SU-DHL-6 (cell line): ENCODE measurements at regions not wholly inside any gene's neighbourhood (a gene's known extent, or its start where the extent isn't known, plus 50 kb on each side); places are given as distances from the start of the nearest gene placed in this dataset.

Source experiments
- H2AFZ ChIP-seq: fragments of 200-600 bp; sonication (generic); 2 replicates; pipeline ENCODE4 v1.6.1; 2014; ENCODE audit warnings: low read depth, mild to moderate bottlenecking, moderate library complexity, mixed read lengths, antibody characterized with exemption, low read length; ENCODE audit not compliant: severe bottlenecking
- H3F3A ChIP-seq: fragments of 200-600 bp; shearing (Covaris generic); 2 replicates; pipeline ENCODE4 v1.6.0; 2016; ENCODE audit warnings: antibody characterized with exemption, mild to moderate bottlenecking; ENCODE audit not compliant: insufficient read depth
- H3K27ac ChIP-seq: fragments of 200-600 bp; sonication (generic); 2 replicates; pipeline ENCODE4 v1.5.1; 2016; ENCODE audit warnings: low read depth, mild to moderate bottlenecking, low read length, moderate library complexity, mixed read lengths
- H3K27me3 ChIP-seq: fragments of 200-600 bp; sonication (generic), shearing (Covaris generic); 2 replicates; pipeline ENCODE4 v1.6.0; 2014; ENCODE audit warnings: mild to moderate bottlenecking, low read length
- H3K36me3 ChIP-seq: fragments of 200-600 bp; sonication (generic); 2 replicates; pipeline ENCODE4 v1.6.1; 2014; ENCODE audit warnings: mild to moderate bottlenecking, low read length, mixed read lengths
- H3K4me2 ChIP-seq: fragments of 300-600, 200-600 bp; shearing (Covaris generic), sonication (generic); 2 replicates; pipeline ENCODE4 v1.6.0; 2014; ENCODE audit warnings: low read length, low read depth, mild to moderate bottlenecking; ENCODE audit not compliant: poor library complexity, severe bottlenecking
- H3K4me3 ChIP-seq: fragments of 200-600 bp; sonication (generic); 2 replicates; pipeline ENCODE4 v1.5.1; 2014; ENCODE audit warnings: antibody characterized with exemption, low read length, mild to moderate bottlenecking, mixed read lengths; ENCODE audit not compliant: insufficient read depth, poor library complexity, severe bottlenecking
- H3K79me2 ChIP-seq: fragments of 200-600 bp; sonication (generic); 2 replicates; pipeline ENCODE4 v1.6.1; 2014; ENCODE audit warnings: mild to moderate bottlenecking, low read length, moderate library complexity; ENCODE audit not compliant: insufficient read depth
- H3K9ac ChIP-seq: fragments of 200-600 bp; sonication (generic); 2 replicates; pipeline ENCODE4 v1.7.0; 2014; ENCODE audit warnings: mild to moderate bottlenecking, low read length
- H3K9me2 ChIP-seq: fragments of 200-600 bp; sonication (generic); replicated peaks from 2 replicates; pipeline ENCODE4 v1.6.1; 2014; ENCODE audit warnings: low read length; ENCODE audit not compliant: insufficient read depth
- H3K9me3 ChIP-seq: fragments of 200-600 bp; sonication (generic); 2 replicates; pipeline ENCODE4 v1.6.1; 2014; ENCODE audit warnings: low read length, mixed read lengths; ENCODE audit not compliant: insufficient read depth
- H4K20me1 ChIP-seq: fragments of 200-600 bp; sonication (generic); 2 replicates; pipeline ENCODE4 v1.6.1; 2014; ENCODE audit warnings: low read depth, mild to moderate bottlenecking, antibody characterized with exemption, low read length, moderate library complexity, mixed read lengths
- CTCF ChIP-seq: fragments of 200-600 bp; sonication (generic); IDR thresholded peaks from one replicate; pipeline ENCODE4 v1.5.1; 2017; ENCODE audit warnings: antibody characterized with exemption, mild to moderate bottlenecking, low read length, moderate library complexity; ENCODE audit not compliant: insufficient read depth, poor library complexity, severe bottlenecking
- EZH2phosphoT487 ChIP-seq: fragments of 200-600 bp; sonication (generic), shearing (Covaris generic); conservative IDR thresholded peaks from 2 replicates; pipeline ENCODE4 v1.6.1; 2018; ENCODE audit warnings: mild to moderate bottlenecking, antibody characterized with exemption, low read length, moderate library complexity, mixed read lengths

GRCh38 chr3:162385387-162385786 lies 888.8 kb downstream of the OTOL1 start:
- Histone ChIP-seq H3K9me3 (no peaks in the 10 kb centered on the region), H3K27ac (no peak overlapping the region), H3F3A (no peaks in the 10 kb centered on the region), H3K4me3 (no peak overlapping the region), H3K36me3 (no peaks in the 10 kb centered on the region; the same call in 1 of the 2 replicates), H3K79me2 (no peaks in the 10 kb centered on the region), H3K4me2 (no peak overlapping the region), H3K9me2 (no peaks in the 10 kb centered on the region), H4K20me1 (no peaks in the 10 kb centered on the region), H2AFZ (no peak overlapping the region), H3K27me3 (no peaks in the 10 kb centered on the region), H3K9ac (no peak overlapping the region)
- TF ChIP-seq CTCF (no peak), EZH2phosphoT487 (no peak)

- H3K4me2 ChIP-seq, result no peak overlapping the region
- no peaks in the 10 kb centered on the region for H3K27me3 ChIP-seq
- no peaks in the 10 kb centered on the region; the same call in 1 of the 2 replicates for H3K36me3 ChIP-seq
- H3K79me2 ChIP-seq, result no peaks in the 10 kb centered on the region
- H3K27ac ChIP-seq, result no peak overlapping the region
- H4K20me1 ChIP-seq, result no peaks in the 10 kb centered on the region
- no peaks in the 10 kb centered on the region for H3K9me3 ChIP-seq
- TF ChIP-seq CTCF, result no peak
- H3F3A ChIP-seq, result no peaks in the 10 kb centered on the region
- no peak overlapping the region for H3K9ac ChIP-seq
- H3K4me3 ChIP-seq, result no peak overlapping the region
- H3K9me2 ChIP-seq, result no peaks in the 10 kb centered on the region
- no peak overlapping the region for H2AFZ ChIP-seq
Measured at GRCh38 chr3:162390891-162391290, 894.3 kb downstream of the OTOL1 start.

GRCh38 chr3:162391301-162391700 lies 894.7 kb downstream of the OTOL1 start:
- no peak for TF ChIP-seq EZH2phosphoT487
- TF ChIP-seq CTCF, result no peak
- Histone ChIP-seq H3K9me2 (no peaks in the 10 kb centered on the region), H3K9ac (no peak overlapping the region), H3K79me2 (no peaks in the 10 kb centered on the region), H2AFZ (no peak overlapping the region), H3K4me3 (no peak overlapping the region), H3K27ac (no peak overlapping the region), H4K20me1 (no peaks in the 10 kb centered on the region), H3K27me3 (no peaks in the 10 kb centered on the region), H3K36me3 (no peaks in the 10 kb centered on the region; the same call in 1 of the 2 replicates), H3K4me2 (no peak overlapping the region), H3K9me3 (no peaks in the 10 kb centered on the region), H3F3A (no peaks in the 10 kb centered on the region)

- Histone ChIP-seq H3K4me3 (no peak overlapping the region), H3K9me3 (no peaks in the 10 kb centered on the region), H4K20me1 (no peaks in the 10 kb centered on the region)
Measured at GRCh38 chr3:162395496-162395895, 898.9 kb downstream of the OTOL1 start.

More at GRCh38 chr3:162395496-162395895, 898.9 kb downstream of the OTOL1 start:
- no peak overlapping the region for H3K9ac ChIP-seq
- no peak overlapping the region for H3K4me2 ChIP-seq
- no peak overlapping the region for H3K27ac ChIP-seq
- no peak overlapping the region for H2AFZ ChIP-seq
- H3F3A ChIP-seq, result no peaks in the 10 kb centered on the region
- no peaks in the 10 kb centered on the region for H3K9me2 ChIP-seq
- TF ChIP-seq CTCF (no peak), EZH2phosphoT487 (no peak)
- no peaks in the 10 kb centered on the region for H3K36me3 ChIP-seq
- H3K79me2 ChIP-seq, result no peaks in the 10 kb centered on the region
- H3K27me3 ChIP-seq, result no peaks in the 10 kb centered on the region
